ENCODE measurements at regions not wholly inside any gene's neighbourhood (a gene's known extent, or its start where the extent isn't known, plus 50 kb on each side); places are given as distances from the start of the nearest gene placed in this dataset.

GRCh38 chr12:5307065-5307464 is 124.8 kb upstream of the NTF3 start:
- Histone ChIP-seq H3K36me3 (ENCODE audit: insufficient read depth, low read length) (no peaks in the 10 kb centered on the region), H3K9me3 (ENCODE audit: low read depth, low read length) (no peaks in the 10 kb centered on the region), H3K79me2 (ENCODE audit: insufficient read depth, low read length) (no peaks in the 10 kb centered on the region), H3K4me1 (ENCODE audit: insufficient read depth, low read length) (no peaks in the 10 kb centered on the region), H3K27me3 (ENCODE audit: insufficient read depth, low read length) (no peaks in the 10 kb centered on the region), H2AFZ (ENCODE audit: low read length) (no peak overlapping the region), H3K4me3 (ENCODE audit: insufficient read depth, low read length) (no peak overlapping the region), H4K20me1 (ENCODE audit: insufficient read depth, low read length) (no peaks in the 10 kb centered on the region), H3K4me2 (ENCODE audit: insufficient read depth, low read length) (no peak overlapping the region), H3K27ac (ENCODE audit: low read depth, low read length) (no peak overlapping the region)
- no peak for DNase-seq (ENCODE audit: insufficient read length, low spot score, missing footprints)
- TF ChIP-seq CTCF (IDR thresholded peaks at IDR 0.05; ENCODE audit: extremely low read depth, low read depth, low read length) = no peak

GRCh38 chr12:5308216-5308615 is 123.7 kb upstream of the NTF3 start:
- Histone ChIP-seq H3K36me3 (ENCODE audit: insufficient read depth, low read length) (no peaks in the 10 kb centered on the region), H3K27ac (ENCODE audit: low read depth, low read length) (no peak overlapping the region), H4K20me1 (ENCODE audit: insufficient read depth, low read length) (no peaks in the 10 kb centered on the region), H3K27me3 (ENCODE audit: insufficient read depth, low read length) (no peaks in the 10 kb centered on the region), H3K9me3 (ENCODE audit: low read depth, low read length) (no peaks in the 10 kb centered on the region), H3K4me3 (ENCODE audit: insufficient read depth, low read length) (no peak overlapping the region), H2AFZ (ENCODE audit: low read length) (no peak overlapping the region), H3K4me1 (ENCODE audit: insufficient read depth, low read length) (no peaks in the 10 kb centered on the region), H3K4me2 (ENCODE audit: insufficient read depth, low read length) (no peak overlapping the region), H3K79me2 (ENCODE audit: insufficient read depth, low read length) (no peaks in the 10 kb centered on the region)
- DNase-seq (ENCODE audit: insufficient read length, low spot score, missing footprints) = no peak
- no peak for TF ChIP-seq CTCF (IDR thresholded peaks at IDR 0.05; ENCODE audit: extremely low read depth, low read depth, low read length)

- H3K79me2 ChIP-seq (ENCODE audit: insufficient read depth, low read length) = no peaks in the 10 kb centered on the region
- TF ChIP-seq CTCF (IDR thresholded peaks at IDR 0.05; ENCODE audit: extremely low read depth, low read depth, low read length) = no peak
- DNase-seq (ENCODE audit: insufficient read length, low spot score, missing footprints) = no peak
- H3K4me2 ChIP-seq (ENCODE audit: insufficient read depth, low read length) = no peak overlapping the region
- H4K20me1 ChIP-seq (ENCODE audit: insufficient read depth, low read length) = no peaks in the 10 kb centered on the region
- no peaks in the 10 kb centered on the region for H3K36me3 ChIP-seq (ENCODE audit: insufficient read depth, low read length)
- H3K9me3 ChIP-seq (ENCODE audit: low read depth, low read length) = no peaks in the 10 kb centered on the region
- no peaks in the 10 kb centered on the region for H3K27me3 ChIP-seq (ENCODE audit: insufficient read depth, low read length)
- no peak overlapping the region for H2AFZ ChIP-seq (ENCODE audit: low read length)
- H3K27ac ChIP-seq (ENCODE audit: low read depth, low read length) = no peak overlapping the region
- no peak overlapping the region for H3K4me3 ChIP-seq (ENCODE audit: insufficient read depth, low read length)
- no peaks in the 10 kb centered on the region for H3K4me1 ChIP-seq (ENCODE audit: insufficient read depth, low read length)
Observed at GRCh38 chr12:5308996-5309395, 122.9 kb upstream of the NTF3 start.

GRCh38 chr12:5309654-5310053 is 122.3 kb upstream of the NTF3 start:
- Histone ChIP-seq H3K79me2 (ENCODE audit: insufficient read depth, low read length) (no peaks in the 10 kb centered on the region), H4K20me1 (ENCODE audit: insufficient read depth, low read length) (no peaks in the 10 kb centered on the region), H3K4me2 (ENCODE audit: insufficient read depth, low read length) (no peak overlapping the region), H2AFZ (ENCODE audit: low read length) (no peak overlapping the region), H3K36me3 (ENCODE audit: insufficient read depth, low read length) (no peaks in the 10 kb centered on the region), H3K27ac (ENCODE audit: low read depth, low read length) (no peak overlapping the region), H3K4me3 (ENCODE audit: insufficient read depth, low read length) (no peak overlapping the region), H3K4me1 (ENCODE audit: insufficient read depth, low read length) (no peaks in the 10 kb centered on the region), H3K27me3 (ENCODE audit: insufficient read depth, low read length) (no peaks in the 10 kb centered on the region), H3K9me3 (ENCODE audit: low read depth, low read length) (no peaks in the 10 kb centered on the region)
- no peak for DNase-seq (ENCODE audit: insufficient read length, low spot score, missing footprints)
- no peak for TF ChIP-seq CTCF (IDR thresholded peaks at IDR 0.05; ENCODE audit: extremely low read depth, low read depth, low read length)

All from osteoblast (primary cell).